GM12872 (cell line): ENCODE measurements at regions not wholly inside any gene's neighbourhood (a gene's known extent, or its start where the extent isn't known, plus 50 kb on each side); places are given as distances from the start of the nearest gene placed in this dataset.

Source experiments
- TF ChIP-seq, protein P1 (sequence below): IDR thresholded peaks from 3 replicates; pipeline ENCODE4 v1.5.1; 2011; ENCODE audit warnings: low read depth, mild to moderate bottlenecking, low read length, moderate library complexity; ENCODE audit not compliant: insufficient read depth

DNA sequence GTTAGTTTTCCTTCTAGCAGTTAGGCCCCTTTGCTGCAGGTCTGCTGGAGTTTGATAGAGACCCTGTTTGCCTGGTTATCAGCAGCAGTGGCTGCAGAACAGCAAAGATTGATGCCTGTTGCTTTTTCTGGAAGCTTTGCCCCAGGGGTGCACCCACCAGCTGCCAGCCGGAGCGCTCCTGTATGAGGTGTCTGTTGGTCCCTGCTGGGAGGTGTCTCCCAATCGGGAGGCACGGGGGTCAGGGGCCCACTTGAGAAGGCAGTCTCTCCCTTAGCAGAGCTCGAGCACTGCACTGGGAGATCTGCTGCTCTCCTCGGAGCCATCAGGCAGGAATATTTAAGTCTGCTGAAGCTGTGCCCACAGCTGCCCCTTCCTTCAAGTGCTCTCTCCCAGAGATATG lies 825.3 kb upstream of the GRM7 start:
- TF ChIP-seq, protein P1, sequence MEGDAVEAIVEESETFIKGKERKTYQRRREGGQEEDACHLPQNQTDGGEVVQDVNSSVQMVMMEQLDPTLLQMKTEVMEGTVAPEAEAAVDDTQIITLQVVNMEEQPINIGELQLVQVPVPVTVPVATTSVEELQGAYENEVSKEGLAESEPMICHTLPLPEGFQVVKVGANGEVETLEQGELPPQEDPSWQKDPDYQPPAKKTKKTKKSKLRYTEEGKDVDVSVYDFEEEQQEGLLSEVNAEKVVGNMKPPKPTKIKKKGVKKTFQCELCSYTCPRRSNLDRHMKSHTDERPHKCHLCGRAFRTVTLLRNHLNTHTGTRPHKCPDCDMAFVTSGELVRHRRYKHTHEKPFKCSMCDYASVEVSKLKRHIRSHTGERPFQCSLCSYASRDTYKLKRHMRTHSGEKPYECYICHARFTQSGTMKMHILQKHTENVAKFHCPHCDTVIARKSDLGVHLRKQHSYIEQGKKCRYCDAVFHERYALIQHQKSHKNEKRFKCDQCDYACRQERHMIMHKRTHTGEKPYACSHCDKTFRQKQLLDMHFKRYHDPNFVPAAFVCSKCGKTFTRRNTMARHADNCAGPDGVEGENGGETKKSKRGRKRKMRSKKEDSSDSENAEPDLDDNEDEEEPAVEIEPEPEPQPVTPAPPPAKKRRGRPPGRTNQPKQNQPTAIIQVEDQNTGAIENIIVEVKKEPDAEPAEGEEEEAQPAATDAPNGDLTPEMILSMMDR, result no peak

DNA sequence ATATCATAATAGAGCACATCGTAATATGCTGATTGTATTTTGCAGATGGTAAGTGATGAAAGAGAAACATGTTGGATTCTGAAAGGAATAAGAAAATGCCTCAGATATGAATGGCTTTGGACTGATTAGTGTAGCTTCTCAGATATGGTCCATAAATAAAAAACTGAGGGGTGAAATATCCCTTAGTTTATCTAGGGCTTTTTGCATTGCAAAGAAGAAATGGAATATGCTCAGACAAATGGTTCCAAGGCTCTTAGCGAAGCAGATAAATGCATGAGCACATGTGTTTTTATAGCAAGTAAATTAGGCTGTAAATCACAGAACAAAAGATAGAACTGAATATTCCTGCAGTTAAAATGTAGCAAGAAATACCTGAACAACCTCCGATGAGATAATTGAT lies 820.9 kb upstream of the GRM7 start:
- TF ChIP-seq, protein P1, result no peak

DNA sequence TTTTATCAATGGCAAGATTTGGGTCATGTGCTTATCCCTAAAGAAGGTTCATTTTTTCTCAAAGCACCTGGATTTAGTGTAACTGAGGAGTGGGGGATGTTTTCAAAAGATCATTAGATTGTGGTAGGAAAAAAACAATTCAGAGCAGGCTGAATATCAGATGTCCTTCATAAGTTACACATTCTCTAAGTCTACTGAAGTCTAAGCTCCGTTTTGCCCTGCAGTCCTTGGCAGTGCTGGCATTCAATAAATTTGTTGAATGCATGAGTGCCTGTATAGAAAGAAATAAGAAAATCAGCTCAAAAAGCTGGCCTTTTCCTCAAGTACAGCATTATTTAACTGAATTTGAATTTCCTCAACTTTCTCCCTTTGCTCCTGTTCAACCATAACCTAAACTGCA lies 819.0 kb upstream of the GRM7 start:
- TF ChIP-seq, protein P1, result no peak

DNA sequence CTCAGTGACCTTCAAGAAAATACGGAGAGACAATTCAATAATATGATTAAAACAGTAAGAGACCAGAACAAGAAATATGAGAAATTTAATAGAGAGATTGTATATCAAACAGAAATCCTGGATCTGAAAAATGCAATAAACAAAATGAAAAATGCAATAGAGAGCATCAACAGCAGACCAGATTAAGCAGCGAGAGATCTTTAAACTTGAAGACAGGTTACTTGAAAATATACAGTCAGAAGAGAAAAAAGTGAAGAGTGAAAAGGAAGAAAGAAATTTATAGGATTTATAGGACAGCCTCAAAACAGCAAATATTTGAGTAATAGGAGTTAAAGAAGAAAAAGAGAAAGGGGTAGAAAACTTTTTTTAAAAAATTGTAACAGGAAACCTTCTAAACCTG lies 813.9 kb upstream of the GRM7 start:
- TF ChIP-seq, protein P1, result no peak

DNA sequence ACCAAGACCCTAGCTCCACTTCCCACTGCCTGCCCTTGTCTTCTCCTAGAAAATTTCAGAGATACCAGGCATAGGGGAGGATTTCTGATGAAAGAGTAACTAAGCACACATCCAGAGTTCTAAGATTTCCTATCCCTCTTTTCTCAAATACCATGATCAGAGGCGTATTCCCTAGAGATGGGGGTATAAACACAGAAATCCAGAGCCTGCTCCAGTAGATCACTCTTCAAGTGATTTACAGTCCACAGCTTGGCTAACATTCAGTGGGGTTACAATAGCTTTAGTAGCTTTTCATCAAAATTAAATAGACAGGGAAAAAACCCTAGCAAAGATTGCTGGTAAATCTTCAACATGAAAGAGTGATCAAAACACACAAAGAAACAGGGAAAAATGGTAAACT lies 800.7 kb upstream of the GRM7 start:
- TF ChIP-seq, protein P1, result no peak

DNA sequence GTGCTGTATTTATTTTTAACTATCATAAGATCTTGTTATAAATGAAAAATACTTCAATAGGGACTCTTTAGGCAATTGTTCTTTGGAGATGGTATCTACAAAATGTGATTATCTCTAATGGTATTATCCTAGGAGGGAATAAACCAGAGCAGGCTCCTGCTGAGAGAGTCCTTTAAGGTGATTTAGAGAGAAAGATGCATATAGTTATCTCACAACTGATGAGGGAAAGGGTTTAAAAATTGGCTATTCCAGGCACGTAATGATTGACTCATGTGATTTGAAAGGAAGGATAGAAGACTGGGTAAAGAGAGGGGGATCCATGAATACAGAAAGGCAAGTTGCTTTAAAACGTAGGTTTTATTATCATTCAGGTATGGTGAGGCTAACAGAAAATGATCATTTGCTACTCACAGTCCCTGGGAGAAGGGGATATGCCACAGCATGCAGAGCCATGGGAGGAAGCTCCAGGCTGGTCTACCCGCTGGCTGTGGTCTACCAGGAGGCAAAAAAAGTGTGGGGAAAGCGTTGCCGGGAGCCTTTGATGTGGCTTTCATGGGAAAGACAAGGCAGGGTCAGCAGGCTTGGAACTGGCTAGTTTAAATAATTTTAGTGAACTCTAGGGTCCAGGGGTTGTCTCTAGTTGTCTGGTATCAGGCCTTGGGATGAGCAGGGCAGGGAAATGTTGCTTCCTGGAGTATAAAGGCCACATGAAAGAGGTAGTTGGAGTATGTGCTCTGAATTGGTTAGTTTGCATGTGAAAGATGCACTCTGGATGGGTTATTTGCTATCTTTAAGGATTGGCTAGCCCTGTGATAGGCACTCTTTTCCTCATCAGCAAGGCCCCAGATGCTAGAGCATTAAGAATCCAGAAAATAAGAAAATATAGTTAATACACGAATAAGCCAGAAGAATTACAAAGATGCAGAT lies 798.4 kb upstream of the GRM7 start:
- TF ChIP-seq, protein P1, result no peak

DNA sequence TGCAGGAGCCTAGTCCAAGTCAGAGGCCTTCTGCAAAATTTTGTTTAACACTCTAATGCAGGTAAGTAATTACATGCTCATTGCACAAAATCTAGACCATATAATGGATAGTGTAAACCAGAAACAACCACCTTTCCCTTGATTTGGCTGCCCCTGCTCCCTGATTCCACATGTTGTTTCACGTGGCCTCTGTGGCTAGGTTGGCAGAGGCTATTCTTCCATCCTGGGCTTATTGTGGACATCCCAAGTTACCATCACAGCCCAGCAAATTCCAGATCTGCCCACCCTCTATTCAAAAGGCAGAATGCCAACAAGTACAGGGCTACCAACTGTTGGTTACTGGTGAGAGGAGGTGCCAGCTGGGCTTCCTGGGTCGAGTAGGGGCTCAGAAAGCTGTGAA lies 794.5 kb upstream of the GRM7 start:
- TF ChIP-seq, protein P1, result no peak
